Cardiac fibroblast (primary cell): ENCODE measurements at regions not wholly inside any gene's neighbourhood (a gene's known extent, or its start where the extent isn't known, plus 50 kb on each side); places are given as distances from the start of the nearest gene placed in this dataset.

Source experiments
- DNase-seq, 2 donors: peaks; one replicate each; pipeline versions ENCODE4 v3.0.0 to v3.0.0-alpha.2; 2010; ENCODE audit warnings: low read depth in 2 of 2
- H3K4me3 ChIP-seq, 2 donors: replicated peaks in 1 of 2; 1 replicate in 1 of 2; 2 replicates in 1 of 2; pipeline ENCODE4 v1.5.1; 2011; ENCODE audit warnings: low read depth in 2 of 2, low read length in 2 of 2, mild to moderate bottlenecking in 2 of 2, moderate library complexity in 1 of 2
- TF ChIP-seq, protein P1 (sequence below): IDR thresholded peaks from one replicate; pipeline ENCODE4 v1.5.1; 2011; ENCODE audit warnings: low read depth, mild to moderate bottlenecking, low read length, inconsistent platforms

DNA sequence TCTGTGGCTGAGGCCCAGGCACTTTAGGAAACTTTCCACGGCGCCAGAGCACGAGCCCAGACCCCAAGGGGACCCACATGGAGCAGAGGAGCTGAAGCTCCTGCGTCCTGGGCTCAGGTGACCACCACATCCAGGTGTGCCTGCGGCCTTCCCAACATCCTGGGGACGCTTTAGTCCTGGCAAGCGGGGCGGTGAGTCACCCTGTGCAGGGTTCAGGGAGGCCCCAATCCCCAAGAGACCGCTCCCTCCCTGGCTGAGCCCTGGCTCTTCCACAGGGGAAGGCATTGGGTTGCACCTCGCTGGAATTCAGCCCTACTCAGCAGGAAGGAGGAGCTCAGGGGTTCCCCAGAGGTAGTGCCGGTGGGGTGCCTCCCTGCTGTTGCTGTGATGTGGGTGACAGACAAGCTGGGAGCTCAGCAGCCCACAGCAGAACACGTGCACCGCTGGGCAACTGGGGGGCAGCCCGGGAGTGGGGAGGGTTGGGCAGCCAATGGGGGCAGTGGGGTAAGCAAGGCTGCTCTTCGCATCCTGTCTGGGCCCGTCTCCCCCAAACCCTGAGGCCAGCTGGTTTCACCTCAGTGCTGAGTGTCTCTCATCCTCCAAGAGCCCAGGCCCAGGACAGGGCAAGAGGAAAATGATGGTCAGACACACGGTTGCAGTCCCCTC is 802.8 kb downstream of the BRD1 start:
- no peak for DNase-seq
- H3K4me3 ChIP-seq = no peak overlapping the region
- TF ChIP-seq, protein P1, sequence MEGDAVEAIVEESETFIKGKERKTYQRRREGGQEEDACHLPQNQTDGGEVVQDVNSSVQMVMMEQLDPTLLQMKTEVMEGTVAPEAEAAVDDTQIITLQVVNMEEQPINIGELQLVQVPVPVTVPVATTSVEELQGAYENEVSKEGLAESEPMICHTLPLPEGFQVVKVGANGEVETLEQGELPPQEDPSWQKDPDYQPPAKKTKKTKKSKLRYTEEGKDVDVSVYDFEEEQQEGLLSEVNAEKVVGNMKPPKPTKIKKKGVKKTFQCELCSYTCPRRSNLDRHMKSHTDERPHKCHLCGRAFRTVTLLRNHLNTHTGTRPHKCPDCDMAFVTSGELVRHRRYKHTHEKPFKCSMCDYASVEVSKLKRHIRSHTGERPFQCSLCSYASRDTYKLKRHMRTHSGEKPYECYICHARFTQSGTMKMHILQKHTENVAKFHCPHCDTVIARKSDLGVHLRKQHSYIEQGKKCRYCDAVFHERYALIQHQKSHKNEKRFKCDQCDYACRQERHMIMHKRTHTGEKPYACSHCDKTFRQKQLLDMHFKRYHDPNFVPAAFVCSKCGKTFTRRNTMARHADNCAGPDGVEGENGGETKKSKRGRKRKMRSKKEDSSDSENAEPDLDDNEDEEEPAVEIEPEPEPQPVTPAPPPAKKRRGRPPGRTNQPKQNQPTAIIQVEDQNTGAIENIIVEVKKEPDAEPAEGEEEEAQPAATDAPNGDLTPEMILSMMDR = no peak

DNA sequence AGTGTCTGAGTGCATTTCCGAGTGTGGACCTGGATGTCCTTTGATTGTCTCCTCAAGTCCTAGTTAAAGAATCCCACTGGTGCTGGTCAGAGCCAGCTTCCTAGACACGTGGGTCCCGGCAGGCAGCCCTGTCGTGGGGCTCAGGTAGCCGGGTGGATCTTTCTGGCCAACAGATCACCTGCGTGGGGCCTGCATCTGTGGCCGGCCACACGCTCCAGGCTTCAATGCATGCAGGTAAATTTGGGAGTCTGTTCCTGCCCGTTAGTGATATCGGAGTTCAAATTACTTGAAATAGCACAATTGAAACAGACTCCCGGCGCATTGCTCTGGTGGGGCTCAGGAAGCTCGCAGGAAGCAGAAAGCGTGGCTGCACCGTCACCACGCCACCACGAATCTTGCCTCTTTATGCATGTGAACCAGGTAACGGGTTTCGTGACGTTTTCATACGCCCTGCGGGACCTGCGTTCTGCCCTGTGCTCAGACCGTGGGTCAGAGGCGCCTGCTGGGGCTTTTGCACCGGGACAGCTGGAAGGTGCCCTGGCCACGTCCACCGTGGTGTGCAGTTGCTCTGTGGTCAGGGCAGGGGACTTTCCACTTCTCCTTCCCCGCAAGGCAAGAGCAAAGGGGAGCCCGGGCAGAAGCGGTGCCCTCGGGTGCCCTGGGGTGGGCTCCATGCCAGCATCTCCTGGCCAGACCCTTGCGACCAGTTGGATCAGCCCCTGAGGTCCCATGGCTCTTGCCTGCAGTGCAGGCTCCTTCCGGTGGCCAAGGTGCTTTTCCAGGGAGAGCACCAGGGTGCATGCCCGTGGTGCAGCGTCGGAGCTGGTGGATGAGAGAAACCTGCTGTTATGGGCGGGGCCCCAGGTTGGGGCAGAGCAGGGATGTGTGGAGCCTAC is 803.5 kb downstream of the BRD1 start:
- TF ChIP-seq, protein P1 = no peak
- DNase-seq = no peak
- H3K4me3 ChIP-seq = no peak overlapping the region

DNA sequence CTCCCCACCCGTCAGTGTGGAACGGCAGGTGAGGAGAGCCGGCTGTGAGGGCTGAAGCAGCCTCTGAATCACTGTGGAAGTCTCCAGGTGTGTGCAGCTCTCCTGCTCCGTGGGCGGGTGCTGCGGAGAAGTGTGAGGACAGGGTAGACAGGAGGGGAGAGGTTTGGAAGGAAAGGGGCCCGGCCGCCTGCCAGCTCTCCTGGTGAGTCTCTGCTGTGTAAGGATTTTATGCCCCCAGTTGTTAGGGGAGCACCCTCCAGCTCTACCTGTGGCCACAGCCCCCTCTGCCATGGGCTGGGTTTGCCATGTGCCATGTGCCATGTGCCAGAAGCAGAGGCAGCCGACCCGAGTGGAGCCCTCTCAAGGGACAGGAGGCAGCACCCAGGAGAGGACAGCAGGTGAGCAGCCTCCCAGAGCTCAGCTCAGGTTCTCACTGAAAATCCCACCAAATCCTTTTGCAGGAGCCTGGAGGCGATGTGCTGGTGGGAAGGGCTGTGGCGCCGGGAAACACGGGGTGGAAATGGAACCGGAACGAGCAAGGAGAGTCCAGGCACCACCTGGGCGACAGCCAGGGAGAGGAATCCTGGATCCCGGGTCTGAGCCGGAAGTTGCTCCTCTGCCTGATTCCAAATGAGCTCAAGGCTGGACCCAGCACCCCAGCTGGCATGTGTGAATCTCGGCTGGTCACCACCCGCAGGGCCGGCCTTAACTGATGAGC is 804.4 kb downstream of the BRD1 start:
- no peak overlapping the region for H3K4me3 ChIP-seq
- no peak for DNase-seq
- TF ChIP-seq, protein P1 = no peak

DNA sequence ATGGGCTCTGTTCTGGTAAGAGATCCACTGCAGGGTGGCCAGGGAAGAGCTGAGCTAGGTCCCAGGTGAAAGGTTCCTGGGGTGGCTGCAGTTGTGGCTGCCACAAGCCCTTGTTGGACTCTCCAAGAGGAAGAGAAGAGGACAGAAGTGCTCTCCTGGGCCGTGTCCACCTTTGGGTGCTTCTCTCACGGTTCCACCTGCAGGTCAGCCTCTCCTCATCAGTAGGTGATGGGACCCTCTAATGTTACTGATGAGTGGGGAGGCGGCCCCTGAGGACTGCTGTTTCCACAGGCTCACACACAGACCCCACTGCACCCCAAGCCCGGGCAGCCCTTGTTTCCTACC is 804.9 kb downstream of the BRD1 start:
- no peak for DNase-seq
- H3K4me3 ChIP-seq = no peak overlapping the region
- TF ChIP-seq, protein P1 = no peak

DNA sequence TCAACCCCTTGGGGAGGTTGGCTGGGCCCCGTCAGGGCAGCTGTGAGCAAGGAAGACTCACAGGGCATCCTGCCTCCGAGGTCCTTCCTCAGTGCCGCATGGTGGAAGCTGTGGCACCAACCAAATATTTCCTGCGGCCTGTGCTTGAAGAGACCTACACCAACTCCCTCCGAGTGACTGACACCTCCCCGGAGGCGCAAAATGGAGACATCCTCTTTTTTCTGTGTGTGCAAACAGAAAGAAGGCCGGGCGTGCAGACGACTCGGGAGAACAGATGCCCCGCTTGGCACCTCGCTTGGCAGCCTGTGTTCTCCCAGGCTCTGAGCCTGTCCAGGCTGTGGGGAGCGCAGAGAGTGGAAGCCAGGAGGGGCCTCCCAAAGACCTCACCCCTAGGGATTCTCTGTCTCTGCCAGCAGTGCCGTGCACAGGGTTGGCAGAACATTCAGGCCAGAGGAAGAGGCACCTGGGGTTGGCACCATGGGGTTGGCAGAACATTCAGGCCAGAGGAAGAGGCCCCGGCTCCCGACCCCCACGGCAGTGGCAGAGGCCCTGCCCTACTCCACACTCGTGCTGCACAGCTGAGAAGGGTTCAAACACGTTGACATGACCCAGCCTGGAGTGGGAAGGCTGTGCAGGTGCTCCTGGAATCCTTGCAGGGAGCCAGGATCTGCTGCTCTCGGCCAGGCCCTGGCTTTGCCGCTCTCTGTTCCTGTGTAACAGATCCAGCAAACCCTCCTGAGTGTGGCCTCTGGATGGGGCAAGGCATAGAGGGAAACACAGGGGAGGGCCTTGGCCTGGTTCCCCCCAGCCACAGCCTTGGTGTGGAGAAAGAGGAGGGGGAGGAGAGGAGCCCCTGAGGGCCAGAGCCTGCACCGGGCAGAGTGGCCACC is 805.5 kb downstream of the BRD1 start:
- H3K4me3 ChIP-seq = no peak overlapping the region
- TF ChIP-seq, protein P1 = no peak
- no peak for DNase-seq
